ENCODE measurements at regions not wholly inside any gene's neighbourhood (a gene's known extent, or its start where the extent isn't known, plus 50 kb on each side); places are given as distances from the start of the nearest gene placed in this dataset.

- in situ Hi-C loops (cut with HindIII; ENCODE audit: low sequenced_read_pairs), result no loop called here
These were observed 261.0 kb downstream of the STK31 start for GRCh38 chr7:23971031-23971430.

GRCh38 chr7:23972057-23972456, 262.0 kb downstream of the STK31 start:
- in situ Hi-C loops (cut with HindIII; ENCODE audit: low sequenced_read_pairs), result no loop called here

- in situ Hi-C loops (cut with HindIII; ENCODE audit: low sequenced_read_pairs), result no loop called here
These were observed 263.2 kb downstream of the STK31 start for GRCh38 chr7:23973264-23973663.

- in situ Hi-C loops (cut with HindIII; ENCODE audit: low sequenced_read_pairs), result no loop called here
These were observed 270.1 kb downstream of the STK31 start for GRCh38 chr7:23980081-23980480.

- in situ Hi-C loops (cut with HindIII; ENCODE audit: low sequenced_read_pairs), result no loop called here
These were observed 271.3 kb downstream of the STK31 start for GRCh38 chr7:23981314-23981713.

- in situ Hi-C loops (cut with HindIII; ENCODE audit: low sequenced_read_pairs), result no loop called here
These were observed 271.7 kb downstream of the STK31 start for GRCh38 chr7:23981758-23982157.

GRCh38 chr7:24005517-24005916, 278.5 kb upstream of the NPY start:
- in situ Hi-C loops (cut with HindIII; ENCODE audit: low sequenced_read_pairs), result no loop called here

- in situ Hi-C loops (cut with HindIII; ENCODE audit: low sequenced_read_pairs), result no loop called here
These were observed 273.5 kb upstream of the NPY start for GRCh38 chr7:24010495-24010894.

- in situ Hi-C loops (cut with HindIII; ENCODE audit: low sequenced_read_pairs), result no loop called here
These were observed 266.5 kb upstream of the NPY start for GRCh38 chr7:24017519-24017918.

- in situ Hi-C loops (cut with HindIII; ENCODE audit: low sequenced_read_pairs), result no loop called here
These were observed 265.7 kb upstream of the NPY start for GRCh38 chr7:24018331-24018730.

GRCh38 chr7:24019841-24020240, 264.1 kb upstream of the NPY start:
- in situ Hi-C loops (cut with HindIII; ENCODE audit: low sequenced_read_pairs), result no loop called here

GRCh38 chr7:24024276-24025068, 259.5 kb upstream of the NPY start:
- in situ Hi-C loops (cut with HindIII; ENCODE audit: low sequenced_read_pairs), result no loop called here

- in situ Hi-C loops (cut with HindIII; ENCODE audit: low sequenced_read_pairs), result no loop called here
These were observed 258.9 kb upstream of the NPY start for GRCh38 chr7:24025094-24025493.

- in situ Hi-C loops (cut with HindIII; ENCODE audit: low sequenced_read_pairs), result no loop called here
These were observed 258.2 kb upstream of the NPY start for GRCh38 chr7:24025765-24026164.

- in situ Hi-C loops (cut with HindIII; ENCODE audit: low sequenced_read_pairs), result no loop called here
These were observed 257.6 kb upstream of the NPY start for GRCh38 chr7:24026351-24026750.

GRCh38 chr7:24029068-24029467, 254.9 kb upstream of the NPY start:
- in situ Hi-C loops (cut with HindIII; ENCODE audit: low sequenced_read_pairs), result no loop called here

- in situ Hi-C loops (cut with HindIII; ENCODE audit: low sequenced_read_pairs), result no loop called here
These were observed 249.7 kb upstream of the NPY start for GRCh38 chr7:24034251-24034650.

- in situ Hi-C loops (cut with HindIII; ENCODE audit: low sequenced_read_pairs), result no loop called here
These were observed 248.5 kb upstream of the NPY start for GRCh38 chr7:24035366-24036032.

GRCh38 chr7:24036033-24036412, 248.0 kb upstream of the NPY start:
- in situ Hi-C loops (cut with HindIII; ENCODE audit: low sequenced_read_pairs), result no loop called here

- in situ Hi-C loops (cut with HindIII; ENCODE audit: low sequenced_read_pairs), result no loop called here
These were observed 245.0 kb upstream of the NPY start for GRCh38 chr7:24038993-24039392.

- in situ Hi-C loops (cut with HindIII; ENCODE audit: low sequenced_read_pairs), result loop anchor here (5.0 kb wide), 1 partner anchor 53 kb away; no protein-coding TSS in a partner anchor
These were observed 243.9 kb upstream of the NPY start for GRCh38 chr7:24039991-24040624.

GRCh38 chr7:24042028-24042427, 242.0 kb upstream of the NPY start:
- in situ Hi-C loops (cut with HindIII; ENCODE audit: low sequenced_read_pairs), result loop anchor here (5.0 kb wide), 1 partner anchor 55 kb away; no protein-coding TSS in a partner anchor

All from endothelial cell of hepatic sinusoid (primary cell).